GM19455 (cell line): ENCODE measurements at regions not wholly inside any gene's neighbourhood (a gene's known extent, or its start where the extent isn't known, plus 50 kb on each side); places are given as distances from the start of the nearest gene placed in this dataset.
"Not testable (repeated sequence)": the region's sequence is repeated elsewhere in the genome, so short reads cannot be mapped to it uniquely, and the experiment has no call there.

Experiments used
- ATAC-seq: cut with Tn5 transposase; IDR thresholded peaks from one replicate; pipeline ENCODE4 v1.9.1; 2021; ENCODE audit not compliant: unreplicated experiment

- ATAC-seq = no peak
These were observed 55.1 kb downstream of the SOX9 start for GRCh38 chr17:72175787-72176515.

- no peak for ATAC-seq
These were observed 55.7 kb downstream of the SOX9 start for GRCh38 chr17:72176516-72176851.

GRCh38 chr17:72176951-72177660 is 56.3 kb downstream of the SOX9 start:
- ATAC-seq = no peak

- no peak for ATAC-seq
These were observed 56.9 kb downstream of the SOX9 start for GRCh38 chr17:72177738-72178137.

GRCh38 chr17:72182371-72182873 is 61.6 kb downstream of the SOX9 start:
- ATAC-seq = no peak

GRCh38 chr17:72183194-72183685 is 62.4 kb downstream of the SOX9 start:
- ATAC-seq = no peak

GRCh38 chr17:72184805-72185204 is 64.0 kb downstream of the SOX9 start:
- ATAC-seq = no peak

- no peak for ATAC-seq
These were observed 64.7 kb downstream of the SOX9 start for GRCh38 chr17:72185564-72185963.

- ATAC-seq = no peak
These were observed 66.7 kb downstream of the SOX9 start for GRCh38 chr17:72187556-72187955.

GRCh38 chr17:72188801-72189200 is 68.0 kb downstream of the SOX9 start:
- no peak for ATAC-seq

- no peak for ATAC-seq
These were observed 69.2 kb downstream of the SOX9 start for GRCh38 chr17:72189768-72190593.

GRCh38 chr17:72191356-72191755 is 70.5 kb downstream of the SOX9 start:
- ATAC-seq = no peak

- no peak for ATAC-seq
These were observed 71.3 kb downstream of the SOX9 start for GRCh38 chr17:72191921-72192799.

GRCh38 chr17:72192800-72193192 is 72.0 kb downstream of the SOX9 start:
- no peak for ATAC-seq

GRCh38 chr17:72193391-72194106 is 72.7 kb downstream of the SOX9 start:
- no peak for ATAC-seq

GRCh38 chr17:72194107-72194440 is 73.3 kb downstream of the SOX9 start:
- not testable (repeated sequence) for ATAC-seq

GRCh38 chr17:72199256-72199655 is 78.4 kb downstream of the SOX9 start:
- ATAC-seq = no peak

- no peak for ATAC-seq
These were observed 83.9 kb downstream of the SOX9 start for GRCh38 chr17:72204742-72205141.

GRCh38 chr17:72205357-72205756 is 84.5 kb downstream of the SOX9 start:
- ATAC-seq = no peak

- ATAC-seq = no peak
These were observed 85.0 kb downstream of the SOX9 start for GRCh38 chr17:72205822-72206221.
